HCT116 (cell line): ENCODE measurements at regions not wholly inside any gene's neighbourhood (a gene's known extent, or its start where the extent isn't known, plus 50 kb on each side); places are given as distances from the start of the nearest gene placed in this dataset.

Experiments
- ATAC-seq: fragments of 200-7000 bp; cut with Tn5 transposase; 2 replicates; pipeline ENCODE4 v1.9.1; 2020; ENCODE audit warnings: mild to moderate bottlenecking, moderate library complexity
- BruUV-seq: library from RNA; stranded (reverse); fragments of 400-500 nt; replicated peaks from 2 replicates; lab custom pipeline; 2021; lab: Mats Ljungman, UMichigan
- CTCF ChIA-PET: fragments of 300-600 bp; sonication (Branson Sonifier 250); formaldehyde crosslinking; loops from one replicate; lab custom pipeline; 2021; ENCODE audit warnings: antibody characterized with exemption; lab: Charles Lee
- POLR2A ChIA-PET: fragments of 300-600, 350-600 bp; sonication (Branson Sonifier 250); formaldehyde crosslinking; loops from one replicate; lab custom pipeline; 2021; ENCODE audit warnings: antibody characterized with exemption; lab: Charles Lee
- RAD21 ChIA-PET, 2 experiments: fragments of 300-600 bp; sonication (Branson Sonifier 250); formaldehyde crosslinking; loops; one replicate each; lab custom pipeline; 2023; ENCODE audit warnings: low total read pairs in 2 of 2; ENCODE audit not compliant: uncharacterized antibody in 2 of 2, unreplicated experiment in 2 of 2, low non-redundant PET in 1 of 2; lab: Charles Lee
- DNase-seq: peaks from one replicate; pipeline ENCODE4 v3.0.0-alpha.2; 2010; ENCODE audit warnings: low read depth, low spot score
- H2AFZ ChIP-seq: fragments of 200-600 bp; shearing (Covaris generic), sonication (generic); 2 replicates; pipeline ENCODE4 v1.6.1; 2017; ENCODE audit warnings: low read depth, mixed run types, mixed read lengths, antibody characterized with exemption, low read length; ENCODE audit not compliant: poor library complexity, severe bottlenecking
- H3K27ac ChIP-seq: 2 replicates; pipeline ENCODE4 v1.5.1; 2012; ENCODE audit warnings: low read depth, low read length
- H3K27me3 ChIP-seq: fragments of 200-600 bp; sonication (generic); 2 replicates; pipeline ENCODE4 v1.6.1; 2016; ENCODE audit warnings: mixed run types, low read length, mixed read lengths; ENCODE audit not compliant: insufficient read depth
- H3K36me3 ChIP-seq, 2 experiments: fragments of 200-500 bp in 1 of 2; fragments of 200-600 bp in 1 of 2; sonication (Bioruptor generic) in 1 of 2; sonication (generic) in 1 of 2; 2 replicates each; pipeline versions ENCODE4 v1.5.1 to v1.6.1; 2014 to 2016; ENCODE audit warnings: low read length in 2 of 2, inconsistent platforms in 1 of 2, mixed read lengths in 1 of 2, mixed run types in 1 of 2; ENCODE audit not compliant: insufficient read depth in 2 of 2, control insufficient read depth in 1 of 2
- H3K4me1 ChIP-seq, 2 experiments: fragments of 200-600 bp in 1 of 2; sonication (generic) in 1 of 2; 2 replicates each; pipeline versions ENCODE4 v1.5.1 to v1.6.1; 2012 to 2017; ENCODE audit warnings: low read length in 2 of 2, inconsistent platforms in 1 of 2, mild to moderate bottlenecking in 1 of 2, mixed read lengths in 1 of 2, mixed run types in 1 of 2, moderate library complexity in 1 of 2; ENCODE audit not compliant: insufficient read depth in 2 of 2, control insufficient read depth in 1 of 2
- H3K4me2 ChIP-seq: fragments of 200-600 bp; sonication (generic); 2 replicates; pipeline ENCODE4 v1.6.1; 2017; ENCODE audit warnings: mixed run types, low read length, mixed read lengths
- H3K4me3 ChIP-seq, 2 experiments: fragments of 200-600 bp in 1 of 2; sonication (generic) in 1 of 2; replicated peaks in 1 of 2; 2 replicates each; pipeline ENCODE4 v1.5.1; 2011 to 2016; ENCODE audit warnings: low read length in 2 of 2, control low read depth in 1 of 2, low read depth in 1 of 2, mild to moderate bottlenecking in 1 of 2, mixed read lengths in 1 of 2, mixed run types in 1 of 2
- H3K79me2 ChIP-seq: fragments of 200-600 bp; sonication (generic); 2 replicates; pipeline ENCODE4 v1.6.1; 2017; ENCODE audit warnings: mild to moderate bottlenecking, mixed run types, low read length, moderate library complexity, mixed read lengths; ENCODE audit not compliant: insufficient read depth
- H3K9ac ChIP-seq: fragments of 200-600 bp; sonication (generic); 2 replicates; pipeline ENCODE4 v1.6.1; 2016; ENCODE audit warnings: low read length, mixed read lengths
- H3K9me2 ChIP-seq: fragments of 200-600 bp; sonication (generic), shearing (Covaris generic); 2 replicates; pipeline ENCODE4 v1.6.1; 2017; ENCODE audit warnings: mixed run types, mild to moderate bottlenecking, moderate library complexity; ENCODE audit not compliant: insufficient read depth
- H3K9me3 ChIP-seq, 2 experiments: fragments of 200-500 bp in 1 of 2; fragments of 200-600 bp in 1 of 2; sonication (Bioruptor generic) in 1 of 2; sonication (generic) in 1 of 2; 2 replicates each; pipeline ENCODE4 v1.6.1; 2014 to 2017; ENCODE audit warnings: low read length in 2 of 2, mixed read lengths in 2 of 2, inconsistent platforms in 1 of 2, low read depth in 1 of 2, mild to moderate bottlenecking in 1 of 2, mixed run types in 1 of 2, moderate library complexity in 1 of 2; ENCODE audit not compliant: control insufficient read depth in 1 of 2, insufficient read depth in 1 of 2
- H4K20me1 ChIP-seq: fragments of 200-600 bp; sonication (generic), shearing (Covaris generic); 2 replicates; pipeline ENCODE4 v1.6.1; 2017; ENCODE audit warnings: mixed run types, mild to moderate bottlenecking, moderate library complexity; ENCODE audit not compliant: insufficient read depth
- CBX3 ChIP-seq: IDR thresholded peaks from 2 replicates; pipeline ENCODE4 v1.6.1; 2012; ENCODE audit warnings: low read depth
- CEBPB ChIP-seq: IDR thresholded peaks from 2 replicates; pipeline ENCODE4 v1.6.1; 2012; ENCODE audit warnings: low read depth
- CTCF ChIP-seq, 3 experiments: fragments of 200-600 bp in 1 of 3; sonication (generic) in 1 of 3; IDR thresholded peaks in 2 of 3; conservative IDR thresholded peaks in 1 of 3; 2 replicates each; pipeline ENCODE4 v1.5.1; 2012 to 2017; ENCODE audit warnings: low read depth in 2 of 3, low read length in 2 of 3, antibody characterized with exemption in 1 of 3, borderline replicate concordance in 1 of 3, control low read depth in 1 of 3, mild to moderate bottlenecking in 1 of 3, mixed read lengths in 1 of 3, mixed run types in 1 of 3, moderate library complexity in 1 of 3; ENCODE audit not compliant: insufficient read depth in 1 of 3
- EZH2 ChIP-seq: fragments of 200-600 bp; sonication (generic); IDR thresholded peaks from 2 replicates; pipeline ENCODE4 v1.6.1; 2017; ENCODE audit warnings: antibody characterized with exemption, mixed run types
- EZH2phosphoT487 ChIP-seq: fragments of 200-600 bp; IDR thresholded peaks from 2 replicates; pipeline ENCODE4 v1.6.1; 2018; ENCODE audit warnings: antibody characterized with exemption, borderline replicate concordance
- JUND ChIP-seq: IDR thresholded peaks from 2 replicates; pipeline ENCODE4 v1.6.1; 2012
- MAX ChIP-seq: IDR thresholded peaks from 2 replicates; pipeline ENCODE4 v1.6.1; 2012
- POLR2A ChIP-seq: IDR thresholded peaks from 2 replicates; pipeline ENCODE4 v1.7.0; 2011; ENCODE audit warnings: borderline replicate concordance; ENCODE audit not compliant: insufficient read depth, insufficient read length; ENCODE audit errors: extremely low read depth
- RAD21 ChIP-seq: IDR thresholded peaks from 2 replicates; pipeline ENCODE4 v1.6.1; 2012; ENCODE audit warnings: low read depth, mild to moderate bottlenecking
- REST ChIP-seq: IDR thresholded peaks from 2 replicates; pipeline ENCODE4 v1.6.1; 2012; ENCODE audit warnings: low read depth
- SIN3A ChIP-seq: IDR thresholded peaks from 2 replicates; pipeline ENCODE4 v1.6.1; 2012; ENCODE audit warnings: low read depth
- SP1 ChIP-seq: IDR thresholded peaks from 2 replicates; pipeline ENCODE4 v1.6.1; 2012; ENCODE audit warnings: low read depth
- SRF ChIP-seq: IDR thresholded peaks from 2 replicates; pipeline ENCODE4 v1.6.1; 2012; ENCODE audit warnings: low read depth
- TCF7L2 ChIP-seq: IDR thresholded peaks from 2 replicates; pipeline ENCODE4 v1.7.0; 2011; ENCODE audit warnings: borderline replicate concordance, inconsistent platforms; ENCODE audit not compliant: insufficient read depth, insufficient read length; ENCODE audit errors: extremely low read depth
- YY1 ChIP-seq: IDR thresholded peaks from 2 replicates; pipeline ENCODE4 v1.6.1; 2011; ENCODE audit warnings: low read length, low read depth, moderate library complexity, mild to moderate bottlenecking; ENCODE audit not compliant: insufficient replicate concordance; ENCODE audit errors: extremely low read depth
- intact Hi-C: fragments of 100-400 bp; cut with micrococcal nuclease; formaldehyde crosslinking; loops from 2 replicates; pipeline ENCODE4 v1.10.0; 2022

- TF ChIP-seq SIN3A (no peak), EZH2 (no peak), CTCF (IDR thresholded peaks at IDR 0.05 in 2 of 3, conservative IDR thresholded peaks at IDR 0.05 in 1 of 3; ENCODE audit: borderline replicate concordance in 1 of 3, insufficient read depth in 1 of 3, low read depth in 2 of 3, low read length in 2 of 3) (no peak), EZH2phosphoT487 (no peak), JUND (no peak), SRF (no peak), TCF7L2 (no peak), CBX3 (no peak), YY1 (no peak), SP1 (no peak), RAD21 (no peak), CEBPB (no peak)
These were observed 444.1 kb upstream of the KLF6 start (continued) for GRCh38 chr10:4229106-4229505.

- CTCF ChIA-PET, result no interaction called here
These were observed 442.6 kb upstream of the KLF6 start for GRCh38 chr10:4227586-4227985.

More at GRCh38 chr10:4227586-4227985, 442.6 kb upstream of the KLF6 start:
- H3K9ac ChIP-seq, result no peak overlapping the region
- ATAC-seq, result no peak
- BruUV-seq, result no TSS peak
- ChIA-PET RAD21 (no interaction called here), POLR2A (no interaction called here)
- H4K20me1 ChIP-seq, result no peaks in the 10 kb centered on the region
- no peaks in the 10 kb centered on the region for H3K4me1 ChIP-seq
- DNase-seq, result no peak
- no peaks in the 10 kb centered on the region for H3K27me3 ChIP-seq
- H3K79me2 ChIP-seq, result no peaks in the 10 kb centered on the region
- H3K4me3 ChIP-seq, result no peak overlapping the region
- no peak overlapping the region for H3K27ac ChIP-seq
- H3K9me2 ChIP-seq, result no peaks in the 10 kb centered on the region
- no peaks in the 10 kb centered on the region for H3K9me3 ChIP-seq
- intact Hi-C loops, result no loop called here
- no peak for TF ChIP-seq CBX3
- TF ChIP-seq SRF, result no peak
- TF ChIP-seq REST, result no peak
- no peak for TF ChIP-seq MAX
- TF ChIP-seq YY1, result no peak
- TF ChIP-seq CEBPB, result no peak
- no peak for TF ChIP-seq SP1
- no peak for TF ChIP-seq POLR2A
- no peak overlapping the region for H3K4me2 ChIP-seq
- no peak overlapping the region for H2AFZ ChIP-seq
- no peaks in the 10 kb centered on the region for H3K36me3 ChIP-seq
